22Rv1 (cell line): ENCODE measurements at regions not wholly inside any gene's neighbourhood (a gene's known extent, or its start where the extent isn't known, plus 50 kb on each side); places are given as distances from the start of the nearest gene placed in this dataset.

Experiments used
- ZFX ChIP-seq: fragments of 450-650 bp; IDR thresholded peaks from 2 replicates; pipeline ENCODE4 v1.6.1; 2017; ENCODE audit warnings: antibody characterized with exemption, borderline replicate concordance
- TF ChIP-seq, protein P1 (sequence below): fragments of 450-650 bp; IDR thresholded peaks from 2 replicates; pipeline ENCODE4 v1.5.1; 2017; ENCODE audit warnings: mild to moderate bottlenecking

DNA sequence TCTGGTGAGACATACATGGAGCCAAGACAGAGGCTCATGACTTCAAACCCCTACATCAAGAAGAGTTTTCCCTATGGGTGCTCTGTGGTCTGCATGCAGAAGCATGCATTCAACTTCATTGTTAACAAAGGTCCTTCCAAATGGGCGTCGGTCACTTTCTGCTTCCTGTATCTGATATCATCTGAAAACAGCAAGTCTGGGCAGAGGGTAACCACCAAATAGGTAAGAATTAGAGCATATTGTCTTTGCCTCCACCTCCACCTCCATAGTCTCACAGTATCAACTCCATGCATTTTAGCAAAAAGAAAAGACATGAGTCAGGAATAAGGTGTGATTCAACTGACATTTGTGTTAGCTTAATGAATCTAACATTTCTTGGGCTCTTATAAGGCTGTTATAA, 462.9 kb downstream of the DMRT2 start:
- TF ChIP-seq, protein P1, sequence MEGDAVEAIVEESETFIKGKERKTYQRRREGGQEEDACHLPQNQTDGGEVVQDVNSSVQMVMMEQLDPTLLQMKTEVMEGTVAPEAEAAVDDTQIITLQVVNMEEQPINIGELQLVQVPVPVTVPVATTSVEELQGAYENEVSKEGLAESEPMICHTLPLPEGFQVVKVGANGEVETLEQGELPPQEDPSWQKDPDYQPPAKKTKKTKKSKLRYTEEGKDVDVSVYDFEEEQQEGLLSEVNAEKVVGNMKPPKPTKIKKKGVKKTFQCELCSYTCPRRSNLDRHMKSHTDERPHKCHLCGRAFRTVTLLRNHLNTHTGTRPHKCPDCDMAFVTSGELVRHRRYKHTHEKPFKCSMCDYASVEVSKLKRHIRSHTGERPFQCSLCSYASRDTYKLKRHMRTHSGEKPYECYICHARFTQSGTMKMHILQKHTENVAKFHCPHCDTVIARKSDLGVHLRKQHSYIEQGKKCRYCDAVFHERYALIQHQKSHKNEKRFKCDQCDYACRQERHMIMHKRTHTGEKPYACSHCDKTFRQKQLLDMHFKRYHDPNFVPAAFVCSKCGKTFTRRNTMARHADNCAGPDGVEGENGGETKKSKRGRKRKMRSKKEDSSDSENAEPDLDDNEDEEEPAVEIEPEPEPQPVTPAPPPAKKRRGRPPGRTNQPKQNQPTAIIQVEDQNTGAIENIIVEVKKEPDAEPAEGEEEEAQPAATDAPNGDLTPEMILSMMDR, result no peak
- TF ChIP-seq ZFX, result no peak
